DMS153 treated with DMSO at 0.1 percent for 48 hours (cell line): ENCODE measurements at regions not wholly inside any gene's neighbourhood (a gene's known extent, or its start where the extent isn't known, plus 50 kb on each side); places are given as distances from the start of the nearest gene placed in this dataset.

Experiments used
- DNase-seq: peaks from one replicate; lab custom pipeline; 2025; ENCODE audit not compliant: unreplicated experiment; lab: John Stamatoyannopoulos, UW

DNA sequence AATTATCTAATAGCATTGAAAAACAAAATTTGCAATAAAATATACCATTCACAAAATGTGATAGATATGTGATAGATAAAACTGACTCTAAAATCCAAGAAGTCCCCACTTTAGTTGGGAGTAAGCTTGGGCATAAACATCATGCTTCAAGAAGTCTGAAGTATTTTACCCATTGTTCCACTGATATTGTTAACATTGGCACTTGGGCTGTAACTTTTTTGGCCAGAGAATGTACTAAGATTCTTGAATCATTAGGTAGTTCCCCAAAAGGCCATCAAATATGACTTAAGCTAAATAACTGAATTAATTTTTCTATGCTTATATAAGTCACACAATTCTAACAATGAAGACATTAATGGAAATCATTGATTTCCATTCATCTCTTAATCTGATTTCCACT lies 413.6 kb downstream of the CDH2 start:
- no peak for DNase-seq

DNA sequence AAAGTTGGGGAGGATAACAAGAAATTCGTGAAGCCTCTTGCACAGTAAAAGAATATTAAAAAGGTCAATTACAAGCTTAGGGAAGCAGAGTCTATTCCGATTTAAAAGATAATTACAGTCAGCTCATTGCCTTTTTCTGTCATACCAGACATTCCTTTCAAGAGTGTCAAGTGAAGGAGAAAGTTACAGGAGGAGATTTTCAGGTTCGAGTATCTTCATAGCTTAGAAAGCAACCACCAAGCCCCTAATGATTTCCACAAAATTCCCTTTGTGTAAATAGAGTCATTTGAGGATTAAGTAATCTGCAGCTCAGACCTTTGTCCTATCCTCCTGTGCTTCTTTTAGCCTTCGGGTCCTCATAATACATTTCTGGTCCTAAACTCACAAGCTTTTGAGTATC lies 414.9 kb downstream of the CDH2 start:
- DNase-seq = no peak

DNA sequence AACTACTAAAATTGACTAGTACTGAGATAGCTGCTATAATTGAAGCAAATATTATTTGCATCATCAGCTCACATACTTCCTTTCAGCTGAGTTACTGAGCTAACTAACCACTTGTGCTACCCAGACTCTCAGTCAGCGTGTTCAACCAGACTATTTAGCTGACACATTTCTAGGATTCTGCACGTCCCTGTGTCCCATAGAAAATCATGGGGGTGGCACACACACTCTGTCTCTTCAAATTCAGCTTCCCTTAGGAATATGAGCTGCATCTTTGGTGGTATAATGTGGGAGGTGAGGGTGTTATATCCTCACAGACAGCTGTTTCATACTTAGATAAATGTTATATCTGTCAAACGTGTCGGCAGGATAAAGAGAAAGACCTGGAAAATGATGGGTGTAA lies 424.0 kb downstream of the CDH2 start:
- no peak for DNase-seq

DNA sequence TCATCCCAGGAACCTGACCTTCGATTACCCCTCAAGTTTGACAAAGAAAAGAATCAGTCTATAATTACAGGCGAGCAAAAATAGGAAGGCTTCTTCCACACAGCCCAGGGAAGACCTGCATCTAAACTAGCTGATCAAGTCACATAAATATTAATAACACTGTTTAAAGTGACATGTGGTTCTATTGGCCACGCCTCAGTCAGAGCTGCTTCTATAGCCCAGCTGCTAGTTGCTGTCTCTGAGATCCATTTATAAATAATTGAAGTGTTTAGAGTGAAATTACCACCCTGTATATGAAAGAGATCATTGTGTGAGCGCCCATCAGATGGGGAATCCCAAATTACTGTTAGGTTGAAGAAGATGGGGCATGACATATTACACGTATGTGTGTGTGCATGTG lies 426.0 kb downstream of the CDH2 start:
- no peak for DNase-seq

DNA sequence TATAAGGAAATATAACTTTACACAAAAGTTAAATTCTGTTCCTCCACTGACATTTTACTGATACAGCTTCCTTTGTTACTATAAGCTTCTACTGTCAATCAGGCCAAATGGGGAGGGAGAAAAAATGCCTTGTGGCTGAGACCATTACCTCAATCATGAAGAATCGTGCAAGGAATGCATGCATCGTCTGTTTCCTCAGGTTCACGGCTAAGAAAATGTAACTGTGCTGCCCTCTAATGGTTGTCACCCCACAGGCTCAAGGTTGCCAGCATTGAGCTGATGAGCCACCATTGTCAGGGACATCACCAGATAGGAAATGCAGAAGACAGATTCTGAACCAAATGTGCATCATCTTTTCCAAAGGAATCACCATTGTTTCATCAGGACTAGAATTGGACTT lies 426.9 kb downstream of the CDH2 start:
- DNase-seq = peak; percentile 41

DNA sequence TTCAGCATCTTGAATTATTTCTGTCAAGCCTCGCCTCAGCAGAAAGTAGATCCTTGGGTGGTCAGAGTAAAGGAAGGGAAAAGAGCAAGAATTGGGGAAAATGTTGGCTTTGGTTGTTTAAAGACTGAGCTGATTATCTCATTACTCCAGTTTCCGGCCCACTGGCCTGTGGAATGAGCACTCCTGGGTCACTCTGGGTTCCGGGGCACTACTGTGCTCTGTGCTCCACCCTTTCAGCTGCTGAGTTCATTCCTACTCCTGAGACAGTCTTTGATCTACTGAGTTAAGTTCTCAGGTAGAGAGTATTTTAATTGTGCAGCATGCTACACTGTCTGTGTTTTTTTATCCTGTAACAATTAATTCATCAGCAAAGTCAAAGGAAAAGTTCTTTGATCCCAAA lies 427.7 kb downstream of the CDH2 start:
- DNase-seq = no peak

DNA sequence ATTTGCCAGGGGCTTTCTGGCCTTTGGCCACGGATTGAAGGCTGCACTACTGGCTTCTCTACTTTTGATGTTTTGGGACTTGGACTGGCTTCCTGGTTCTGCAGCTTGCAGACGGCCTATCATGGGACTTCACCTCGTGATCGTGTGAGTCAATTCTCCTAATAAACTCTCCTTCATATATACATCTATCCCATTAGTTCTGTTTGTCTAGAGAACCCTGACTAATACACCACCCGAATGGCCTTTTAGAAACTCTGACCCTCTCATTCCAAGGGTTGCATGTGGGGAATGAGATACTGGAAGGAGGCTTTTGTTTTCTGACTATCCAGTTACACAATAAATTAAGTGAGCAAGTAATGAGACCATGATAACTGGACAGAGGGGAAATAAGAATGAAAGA lies 430.7 kb downstream of the CDH2 start:
- DNase-seq = no peak

DNA sequence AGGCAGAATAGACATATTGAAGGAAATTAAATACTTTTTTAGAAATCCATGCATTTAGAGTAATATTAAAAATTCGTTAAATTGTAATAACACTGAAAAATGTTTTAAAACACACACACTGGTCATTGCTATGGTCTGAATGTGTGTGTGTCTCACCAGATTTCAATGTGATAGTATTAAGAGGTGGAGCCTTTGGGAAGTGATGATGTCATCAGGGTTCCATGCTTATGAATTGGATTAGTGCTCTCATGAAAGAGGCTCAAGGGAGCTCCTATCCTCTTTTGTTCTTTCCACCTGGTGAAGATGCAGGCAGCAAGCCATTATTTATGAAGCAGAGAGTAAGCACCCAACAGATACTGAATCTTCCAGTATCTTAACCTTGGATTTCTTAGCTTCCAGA lies 441.8 kb downstream of the CDH2 start:
- DNase-seq = no peak

DNA sequence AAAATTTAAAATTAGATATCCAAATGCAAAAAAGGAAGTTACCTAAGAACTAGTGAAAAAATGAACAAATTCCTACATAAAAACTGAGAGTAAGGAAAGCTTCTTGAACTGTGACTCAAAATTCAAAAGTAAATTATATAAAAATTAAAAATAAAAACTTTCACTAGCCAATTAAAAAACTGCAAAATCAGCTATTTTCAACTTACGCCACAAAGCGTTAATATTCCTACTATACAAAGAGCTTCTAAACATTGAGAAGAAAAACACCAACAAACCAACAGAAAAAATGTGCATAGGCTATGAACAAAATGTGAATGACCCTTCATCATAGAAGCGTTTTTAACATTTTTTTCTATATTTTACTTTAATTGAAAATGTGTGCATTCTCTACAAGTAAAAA lies 445.7 kb downstream of the CDH2 start:
- DNase-seq = no peak

DNA sequence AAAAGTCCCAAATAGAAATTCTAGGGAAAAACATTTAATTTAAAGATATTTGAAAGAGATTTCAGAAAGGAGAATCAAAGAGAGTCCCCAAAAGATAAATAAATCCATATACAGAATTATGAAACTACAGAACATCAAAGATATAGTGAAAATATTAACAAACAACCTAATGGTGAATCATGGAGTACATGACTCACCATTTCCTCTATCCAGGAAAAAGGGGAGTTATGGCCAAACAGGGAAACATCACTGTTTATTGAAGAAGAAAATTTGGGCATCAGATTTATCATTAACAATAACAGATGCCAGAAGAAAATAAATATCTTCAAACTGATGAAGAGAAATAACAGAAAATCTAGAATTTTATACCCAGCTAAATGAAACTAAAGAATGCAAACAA lies 448.3 kb downstream of the CDH2 start:
- DNase-seq = no peak

DNA sequence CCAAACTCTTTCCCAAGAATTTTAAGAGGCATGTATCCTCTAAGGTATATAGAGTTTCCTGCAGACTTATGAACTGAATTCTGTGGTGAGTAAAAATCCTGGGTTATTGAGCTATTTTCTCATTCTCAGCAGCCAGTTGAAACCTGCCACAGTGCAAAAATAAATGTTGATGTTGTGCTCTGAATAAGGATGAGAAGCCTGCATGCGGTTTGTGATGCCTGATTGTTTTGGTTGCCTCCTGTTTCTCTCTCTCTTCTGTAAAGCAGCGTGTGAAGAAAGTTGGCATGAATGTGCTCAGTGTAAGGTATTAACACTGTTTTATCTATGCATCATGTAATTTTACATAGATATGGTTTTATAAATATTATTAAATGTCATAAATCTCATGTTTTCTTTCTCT lies 452.6 kb downstream of the CDH2 start:
- DNase-seq = no peak

DNA sequence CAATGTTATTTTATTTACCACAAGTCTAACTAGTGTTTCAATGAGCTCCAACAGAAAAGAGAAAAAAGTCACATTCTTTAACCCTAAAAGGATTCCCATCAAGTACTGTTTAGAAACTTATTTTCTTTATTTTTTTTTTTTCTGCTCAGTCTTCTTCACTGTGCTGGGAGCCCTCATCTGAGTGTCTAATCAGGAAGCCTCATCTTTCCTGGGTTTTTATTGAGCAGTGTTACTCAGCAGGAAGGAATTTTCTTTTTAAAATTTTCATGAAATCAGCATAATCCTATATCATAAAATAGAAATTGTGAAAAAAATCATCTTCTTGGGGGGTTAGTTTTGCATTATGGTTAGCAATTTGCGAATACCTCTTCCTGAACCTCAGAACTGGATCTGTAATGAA lies 453.8 kb downstream of the CDH2 start:
- no peak for DNase-seq

DNA sequence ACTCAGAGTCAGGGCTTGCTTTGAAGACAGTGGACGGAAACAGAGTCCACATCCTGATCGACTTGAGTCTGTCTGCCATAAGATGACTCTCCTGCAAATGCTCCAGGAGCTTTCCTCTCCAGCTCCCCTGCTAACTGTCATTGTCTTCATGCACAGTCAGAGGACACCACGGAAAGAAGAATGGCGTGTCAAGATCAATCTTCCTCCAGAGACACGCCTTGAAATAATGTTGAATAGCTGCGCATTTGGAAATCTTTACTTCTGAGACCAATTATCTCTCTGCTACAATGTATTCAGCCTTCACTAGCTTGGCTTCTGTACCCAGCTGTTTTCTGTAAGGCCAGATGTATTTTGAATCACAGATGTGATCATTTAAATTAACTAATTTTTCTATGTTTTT lies 457.2 kb downstream of the CDH2 start:
- no peak for DNase-seq

DNA sequence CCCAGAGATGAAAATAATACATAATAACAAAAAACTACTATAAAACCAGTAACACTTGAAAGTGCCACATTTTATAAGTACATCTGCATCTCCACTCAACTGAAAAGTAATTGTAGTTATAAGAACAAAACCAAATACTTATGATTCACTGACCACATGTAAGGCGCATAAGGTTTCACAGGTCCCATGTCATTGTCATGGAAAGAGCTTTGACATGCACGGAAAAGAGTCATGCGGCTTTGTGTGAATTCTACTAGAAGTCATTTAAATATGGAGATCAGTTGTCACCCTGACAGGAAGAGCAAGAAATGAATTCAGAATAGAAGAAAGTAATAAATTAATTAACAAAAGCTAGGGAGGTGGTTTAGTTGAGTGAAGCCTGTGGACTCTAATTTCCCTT lies 459.1 kb downstream of the CDH2 start:
- DNase-seq = no peak

DNA sequence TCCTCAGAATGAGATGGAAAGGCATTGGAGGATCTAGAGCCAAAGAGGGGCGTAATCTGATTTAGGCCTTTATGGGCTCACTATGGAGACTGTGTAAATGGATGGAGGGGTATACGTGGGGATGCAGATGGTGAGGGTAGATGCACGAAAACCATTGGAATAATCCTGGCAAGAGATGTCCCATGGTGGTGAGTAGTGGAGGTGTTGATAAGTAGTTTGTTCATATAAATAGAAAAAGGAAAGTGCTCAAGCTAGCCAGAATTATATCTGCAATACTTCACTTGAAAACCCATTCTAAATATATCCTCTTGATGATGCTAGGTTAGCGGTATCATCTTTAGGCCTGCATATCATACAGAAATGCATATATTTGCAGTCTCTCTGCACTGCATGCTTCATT lies 459.7 kb downstream of the CDH2 start:
- DNase-seq = no peak

DNA sequence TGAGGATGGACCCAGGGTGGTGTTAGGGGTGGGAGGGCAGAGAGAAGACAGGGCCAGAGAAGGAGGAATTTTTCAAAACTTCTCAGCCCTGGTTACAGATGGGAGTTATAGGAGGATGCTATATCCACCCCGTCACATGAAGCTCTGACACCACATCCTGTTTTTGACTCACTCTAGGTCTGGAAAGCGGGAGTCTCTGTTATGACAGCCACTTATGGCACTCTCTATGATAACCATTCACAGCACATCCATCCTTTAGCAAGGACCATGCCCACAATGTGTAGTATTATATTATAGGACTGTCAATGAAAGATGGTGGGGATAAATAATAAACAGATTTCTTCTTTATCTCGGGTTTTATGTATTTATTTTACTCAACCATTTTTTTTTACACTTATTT lies 461.2 kb downstream of the CDH2 start:
- no peak for DNase-seq

DNA sequence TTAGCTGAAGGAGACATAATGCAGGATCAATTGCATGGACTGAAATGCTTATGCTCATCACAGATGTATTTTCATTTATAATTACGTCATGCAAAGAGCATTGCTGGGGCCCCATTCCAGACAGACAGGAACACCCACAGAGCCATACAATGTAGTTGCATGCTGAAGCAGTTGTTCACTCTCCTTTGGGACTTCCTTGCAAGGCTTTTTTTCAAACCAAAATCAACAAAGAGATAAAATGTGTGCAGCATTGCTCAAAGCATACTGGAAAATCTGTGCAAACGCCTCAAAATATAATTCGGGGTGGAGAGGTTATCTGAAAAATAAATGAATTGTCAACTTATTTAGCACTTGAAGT lies 463.2 kb downstream of the CDH2 start:
- DNase-seq = no peak

DNA sequence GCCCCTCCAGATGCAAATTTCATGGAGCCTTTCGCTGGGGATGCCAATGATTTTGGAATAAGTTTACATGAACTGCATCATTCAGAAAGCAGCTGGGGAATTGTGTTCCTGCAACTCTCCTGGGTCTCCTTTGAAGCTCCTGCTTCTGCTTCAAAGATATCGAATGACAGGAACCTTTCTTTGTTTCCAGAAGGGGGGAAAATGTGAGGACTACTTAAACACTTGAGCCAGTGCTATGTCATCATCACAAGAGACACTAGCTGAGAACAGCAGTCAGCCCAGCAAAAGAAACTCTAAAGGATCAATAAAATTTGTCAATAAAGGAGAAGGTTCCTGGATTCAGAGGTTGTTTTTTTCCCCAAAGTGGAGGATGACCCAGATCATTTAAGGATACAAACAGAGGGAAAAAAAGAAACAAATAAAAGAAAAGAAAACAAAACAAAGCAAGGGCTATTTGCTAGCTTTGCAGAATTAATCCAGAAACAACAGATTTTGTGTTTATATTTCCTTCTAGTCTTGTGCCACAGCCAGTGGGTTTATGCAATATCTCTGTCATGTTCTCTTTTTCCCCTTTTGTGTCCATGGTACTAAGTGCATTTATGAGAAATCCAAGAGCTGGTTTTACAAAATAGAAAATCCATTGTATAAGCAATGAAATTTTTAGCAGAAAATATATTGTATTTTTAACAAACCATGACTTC lies 463.7 kb downstream of the CDH2 start:
- peak; percentile 63 for DNase-seq

DNA sequence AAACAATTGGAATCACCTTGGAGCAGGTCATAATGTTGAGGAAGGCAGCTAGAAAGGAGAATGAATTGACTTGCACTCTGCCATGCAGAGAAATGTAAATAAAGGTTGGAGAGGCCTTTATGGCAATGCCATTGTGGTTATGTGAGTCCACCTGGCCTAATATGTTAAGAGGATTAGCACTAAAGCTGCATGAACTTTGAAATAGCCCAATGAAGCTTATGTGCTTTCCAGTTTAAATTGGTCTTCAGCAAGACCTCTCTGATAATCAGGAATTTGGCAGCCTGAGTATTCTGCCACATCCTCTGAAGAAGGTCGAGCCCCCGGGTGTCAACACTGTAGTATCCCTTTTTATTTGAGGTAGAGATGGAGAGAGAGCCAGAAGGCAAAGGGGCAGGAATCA lies 464.9 kb downstream of the CDH2 start:
- peak; percentile 78 for DNase-seq

DNA sequence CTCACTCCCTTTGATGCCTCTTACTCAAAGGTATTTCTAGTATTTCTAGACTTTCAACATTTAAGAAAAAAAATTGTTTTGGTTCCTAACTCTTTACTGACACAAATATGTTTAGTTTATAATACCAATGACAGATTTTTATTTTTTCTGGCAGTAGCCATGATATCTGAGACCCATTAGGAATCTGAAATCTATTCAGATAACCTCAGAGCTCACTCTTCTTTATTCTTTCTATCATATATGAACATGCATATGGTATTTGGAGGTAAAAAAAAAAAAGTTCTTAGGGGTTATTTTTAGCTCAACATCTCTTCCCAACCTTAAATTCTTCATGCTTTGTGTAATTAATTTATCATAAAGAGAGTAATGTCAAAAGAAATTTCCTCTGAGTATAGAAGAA lies 465.5 kb downstream of the CDH2 start:
- no peak for DNase-seq

DNA sequence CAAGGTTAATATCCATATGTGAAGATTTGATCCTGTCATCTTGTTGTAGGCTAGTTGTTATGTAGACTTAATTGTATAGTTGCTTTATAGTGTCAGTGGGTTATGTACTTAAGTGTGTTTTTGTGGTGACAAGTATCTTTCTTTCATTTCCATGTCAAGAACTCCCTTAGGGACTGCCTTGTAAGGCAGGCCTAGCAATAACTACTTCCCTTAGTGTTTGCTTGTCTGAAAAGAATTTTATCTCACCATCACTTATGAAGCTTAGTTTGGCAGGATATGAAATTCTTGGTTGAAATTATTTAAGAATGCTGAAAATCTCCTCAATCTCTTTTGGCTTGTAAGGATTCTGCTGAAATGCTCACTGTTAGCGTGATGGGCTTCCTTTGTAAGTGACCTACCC lies 467.6 kb downstream of the CDH2 start:
- DNase-seq = no peak

DNA sequence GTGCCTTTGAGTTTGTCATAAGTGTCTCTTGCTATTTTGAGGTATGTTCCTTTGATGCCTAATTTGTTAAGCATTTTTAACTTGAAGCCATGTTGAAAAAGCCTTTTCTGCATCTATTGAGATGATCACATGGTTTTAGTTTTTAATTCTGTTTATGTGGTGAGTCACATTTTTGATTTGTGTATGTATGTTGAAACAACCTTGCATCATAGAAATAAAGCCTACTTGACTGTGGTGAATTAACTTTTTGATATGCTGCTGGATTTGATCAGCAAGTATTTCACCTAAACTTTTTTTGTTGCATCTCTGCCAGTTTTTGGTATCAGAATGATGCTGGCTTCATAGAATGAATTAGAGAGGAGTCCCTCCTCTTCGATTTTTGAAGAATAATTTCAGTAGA lies 469.7 kb downstream of the CDH2 start:
- DNase-seq = no peak

DNA sequence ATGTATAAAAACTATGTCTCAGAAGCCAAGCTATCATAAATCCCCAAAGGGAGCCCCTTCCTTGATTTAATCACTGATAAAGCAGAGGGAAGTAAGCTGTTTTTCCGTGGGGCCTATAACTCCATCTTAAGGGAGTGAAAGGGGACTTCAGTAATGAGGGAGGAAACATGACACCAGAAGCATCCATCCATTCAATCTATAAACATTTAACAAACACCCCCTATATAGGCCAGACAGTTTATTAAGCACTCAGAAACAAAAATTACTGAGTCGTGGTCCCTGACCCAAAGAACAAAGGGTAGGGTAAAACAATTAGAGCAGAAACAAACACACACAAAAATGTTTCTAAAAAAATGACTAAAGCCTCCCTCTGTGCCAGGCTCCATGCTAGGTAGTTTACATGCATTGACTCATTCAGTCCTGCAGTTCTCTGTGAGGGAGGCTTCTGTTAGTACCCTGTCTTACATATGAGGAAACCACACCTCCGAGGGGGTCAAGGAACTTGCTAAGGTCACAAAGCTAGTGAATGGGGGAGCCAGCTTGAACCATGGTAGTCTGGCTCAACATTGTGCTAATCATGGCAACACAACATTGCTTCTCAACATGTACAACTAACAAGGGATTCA lies 472.1 kb downstream of the CDH2 start:
- no peak for DNase-seq
